ENCODE measurements at regions not wholly inside any gene's neighbourhood (a gene's known extent, or its start where the extent isn't known, plus 50 kb on each side); places are given as distances from the start of the nearest gene placed in this dataset.

- in situ Hi-C loops (cut with HindIII; ENCODE audit: extremely low pct_ligation_motif_present, low pct_unique_long_range_greater_than_20kb) (no loop called here), intact Hi-C loops (cut with micrococcal nuclease; ENCODE audit: unreplicated experiment) (no loop called here)
- Histone ChIP-seq H3K27me3 (ENCODE audit: control insufficient read depth in 1 of 2, insufficient read depth in 2 of 2, low read length in 2 of 2) (no peaks in the 10 kb centered on the region), H2AFZ (ENCODE audit: low read length) (no peak overlapping the region), H3K4me1 (ENCODE audit: insufficient read depth, low read length) (no peaks in the 10 kb centered on the region), H3K36me3 (replicated peaks in 1 of 2; ENCODE audit: control insufficient read depth in 1 of 2, insufficient read depth in 2 of 2, low read length in 2 of 2) (no peaks in the 10 kb centered on the region), H3K9me3 (ENCODE audit: low read length) (no peaks in the 10 kb centered on the region), H3K79me2 (ENCODE audit: insufficient read depth, low read length) (no peaks in the 10 kb centered on the region), H3K4me2 (ENCODE audit: low read depth, low read length) (no peak overlapping the region), H3K4me3 (replicated peaks in 1 of 3; ENCODE audit: insufficient read depth in 1 of 3, low read depth in 2 of 3, low read length in 3 of 3) (no peak overlapping the region), H4K20me1 (ENCODE audit: insufficient read depth, low read length) (no peaks in the 10 kb centered on the region), H3K27ac (ENCODE audit: extremely low read length, insufficient read depth, low read length) (no peak overlapping the region), H3K9ac (ENCODE audit: insufficient read depth, low read depth, low read length) (no peak overlapping the region)
- no peak for ATAC-seq
- 36% methylated on average over 6 of the region's 6 CpGs for WGBS (ENCODE audit: low lambda C conversion rate)
- TF ChIP-seq, protein P1, sequence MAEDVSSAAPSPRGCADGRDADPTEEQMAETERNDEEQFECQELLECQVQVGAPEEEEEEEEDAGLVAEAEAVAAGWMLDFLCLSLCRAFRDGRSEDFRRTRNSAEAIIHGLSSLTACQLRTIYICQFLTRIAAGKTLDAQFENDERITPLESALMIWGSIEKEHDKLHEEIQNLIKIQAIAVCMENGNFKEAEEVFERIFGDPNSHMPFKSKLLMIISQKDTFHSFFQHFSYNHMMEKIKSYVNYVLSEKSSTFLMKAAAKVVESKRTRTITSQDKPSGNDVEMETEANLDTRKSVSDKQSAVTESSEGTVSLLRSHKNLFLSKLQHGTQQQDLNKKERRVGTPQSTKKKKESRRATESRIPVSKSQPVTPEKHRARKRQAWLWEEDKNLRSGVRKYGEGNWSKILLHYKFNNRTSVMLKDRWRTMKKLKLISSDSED (CRISPR knock-in tag; IDR thresholded peaks at IDR 0.05), result no peak
- no peak for TF ChIP-seq SALL2 (CRISPR knock-in tag; IDR thresholded peaks at IDR 0.05)
- TF ChIP-seq HDAC2 (CRISPR knock-in tag; IDR thresholded peaks at IDR 0.05), result no peak
- TF ChIP-seq THAP8 (CRISPR knock-in tag; IDR thresholded peaks at IDR 0.05; ENCODE audit: borderline replicate concordance), result no peak
- TF ChIP-seq AGO1 (IDR thresholded peaks at IDR 0.05; ENCODE audit: low read depth, low read length, poor library complexity, severe bottlenecking), result no peak
- no peak for TF ChIP-seq HMG20B (CRISPR knock-in tag; conservative IDR thresholded peaks at IDR 0.05)
- TF ChIP-seq MYNN (CRISPR knock-in tag; IDR thresholded peaks at IDR 0.05; ENCODE audit: low read depth), result no peak
- TF ChIP-seq TSC22D2 (CRISPR knock-in tag; IDR thresholded peaks at IDR 0.05; ENCODE audit: borderline replicate concordance), result no peak
- TF ChIP-seq ZNF709 (CRISPR knock-in tag; IDR thresholded peaks at IDR 0.05), result no peak
- TF ChIP-seq ZSCAN31 (CRISPR knock-in tag; IDR thresholded peaks at IDR 0.05; ENCODE audit: low read depth), result no peak
- TF ChIP-seq, protein P2, sequence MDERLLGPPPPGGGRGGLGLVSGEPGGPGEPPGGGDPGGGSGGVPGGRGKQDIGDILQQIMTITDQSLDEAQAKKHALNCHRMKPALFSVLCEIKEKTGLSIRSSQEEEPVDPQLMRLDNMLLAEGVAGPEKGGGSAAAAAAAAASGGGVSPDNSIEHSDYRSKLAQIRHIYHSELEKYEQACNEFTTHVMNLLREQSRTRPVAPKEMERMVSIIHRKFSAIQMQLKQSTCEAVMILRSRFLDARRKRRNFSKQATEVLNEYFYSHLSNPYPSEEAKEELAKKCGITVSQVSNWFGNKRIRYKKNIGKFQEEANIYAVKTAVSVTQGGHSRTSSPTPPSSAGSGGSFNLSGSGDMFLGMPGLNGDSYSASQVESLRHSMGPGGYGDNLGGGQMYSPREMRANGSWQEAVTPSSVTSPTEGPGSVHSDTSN (CRISPR knock-in tag; IDR thresholded peaks at IDR 0.05), result no peak
- TF ChIP-seq AKAP8 (CRISPR knock-in tag; IDR thresholded peaks at IDR 0.05), result no peak
- TF ChIP-seq ATF3 (CRISPR knock-in tag; IDR thresholded peaks at IDR 0.05), result no peak
- TF ChIP-seq ZNF670 (CRISPR knock-in tag; IDR thresholded peaks at IDR 0.05; ENCODE audit: borderline replicate concordance), result no peak
- BruUV-seq (replicated peaks), result no TSS peak
- DNase-seq (ENCODE audit: low spot score), result no peak
- CTCF ChIA-PET (ENCODE audit: low intra/inter-chr PET ratio, low total read pairs), result no interaction called here
- FAIRE-seq, result no peak
- POLR2A ChIA-PET, result no interaction called here
These were observed 62.7 kb upstream of the ZPBP start for GRCh38 chr7:50155755-50156154.
